HCT116 (cell line): ENCODE measurements at regions not wholly inside any gene's neighbourhood (a gene's known extent, or its start where the extent isn't known, plus 50 kb on each side); places are given as distances from the start of the nearest gene placed in this dataset.

ENCODE experiments used
- ATAC-seq: fragments of 200-7000 bp; cut with Tn5 transposase; 2 replicates; pipeline ENCODE4 v1.9.1; 2020; ENCODE audit warnings: mild to moderate bottlenecking, moderate library complexity
- BruUV-seq: library from RNA; stranded (reverse); fragments of 400-500 nt; replicated peaks from 2 replicates; lab custom pipeline; 2021; lab: Mats Ljungman, UMichigan
- CTCF ChIA-PET: fragments of 300-600 bp; sonication (Branson Sonifier 250); formaldehyde crosslinking; loops from one replicate; lab custom pipeline; 2021; ENCODE audit warnings: antibody characterized with exemption; lab: Charles Lee
- POLR2A ChIA-PET: fragments of 300-600, 350-600 bp; sonication (Branson Sonifier 250); formaldehyde crosslinking; loops from one replicate; lab custom pipeline; 2021; ENCODE audit warnings: antibody characterized with exemption; lab: Charles Lee
- RAD21 ChIA-PET, 2 experiments: fragments of 300-600 bp; sonication (Branson Sonifier 250); formaldehyde crosslinking; loops; one replicate each; lab custom pipeline; 2023; ENCODE audit warnings: low total read pairs in 2 of 2; ENCODE audit not compliant: uncharacterized antibody in 2 of 2, unreplicated experiment in 2 of 2, low non-redundant PET in 1 of 2; lab: Charles Lee
- DNase-seq: peaks from one replicate; pipeline ENCODE4 v3.0.0-alpha.2; 2010; ENCODE audit warnings: low read depth, low spot score
- H2AFZ ChIP-seq: fragments of 200-600 bp; shearing (Covaris generic), sonication (generic); 2 replicates; pipeline ENCODE4 v1.6.1; 2017; ENCODE audit warnings: low read depth, mixed run types, mixed read lengths, antibody characterized with exemption, low read length; ENCODE audit not compliant: poor library complexity, severe bottlenecking
- H3K27ac ChIP-seq: 2 replicates; pipeline ENCODE4 v1.5.1; 2012; ENCODE audit warnings: low read depth, low read length
- H3K27me3 ChIP-seq: fragments of 200-600 bp; sonication (generic); 2 replicates; pipeline ENCODE4 v1.6.1; 2016; ENCODE audit warnings: mixed run types, low read length, mixed read lengths; ENCODE audit not compliant: insufficient read depth
- H3K36me3 ChIP-seq, 2 experiments: fragments of 200-500 bp in 1 of 2; fragments of 200-600 bp in 1 of 2; sonication (Bioruptor generic) in 1 of 2; sonication (generic) in 1 of 2; 2 replicates each; pipeline versions ENCODE4 v1.5.1 to v1.6.1; 2014 to 2016; ENCODE audit warnings: low read length in 2 of 2, inconsistent platforms in 1 of 2, mixed read lengths in 1 of 2, mixed run types in 1 of 2; ENCODE audit not compliant: insufficient read depth in 2 of 2, control insufficient read depth in 1 of 2
- H3K4me1 ChIP-seq, 2 experiments: fragments of 200-600 bp in 1 of 2; sonication (generic) in 1 of 2; 2 replicates each; pipeline versions ENCODE4 v1.5.1 to v1.6.1; 2012 to 2017; ENCODE audit warnings: low read length in 2 of 2, inconsistent platforms in 1 of 2, mild to moderate bottlenecking in 1 of 2, mixed read lengths in 1 of 2, mixed run types in 1 of 2, moderate library complexity in 1 of 2; ENCODE audit not compliant: insufficient read depth in 2 of 2, control insufficient read depth in 1 of 2
- H3K4me2 ChIP-seq: fragments of 200-600 bp; sonication (generic); 2 replicates; pipeline ENCODE4 v1.6.1; 2017; ENCODE audit warnings: mixed run types, low read length, mixed read lengths
- H3K4me3 ChIP-seq, 2 experiments: fragments of 200-600 bp in 1 of 2; sonication (generic) in 1 of 2; replicated peaks in 1 of 2; 2 replicates each; pipeline ENCODE4 v1.5.1; 2011 to 2016; ENCODE audit warnings: low read length in 2 of 2, control low read depth in 1 of 2, low read depth in 1 of 2, mild to moderate bottlenecking in 1 of 2, mixed read lengths in 1 of 2, mixed run types in 1 of 2
- H3K79me2 ChIP-seq: fragments of 200-600 bp; sonication (generic); 2 replicates; pipeline ENCODE4 v1.6.1; 2017; ENCODE audit warnings: mild to moderate bottlenecking, mixed run types, low read length, moderate library complexity, mixed read lengths; ENCODE audit not compliant: insufficient read depth
- H3K9ac ChIP-seq: fragments of 200-600 bp; sonication (generic); 2 replicates; pipeline ENCODE4 v1.6.1; 2016; ENCODE audit warnings: low read length, mixed read lengths
- H3K9me2 ChIP-seq: fragments of 200-600 bp; sonication (generic), shearing (Covaris generic); 2 replicates; pipeline ENCODE4 v1.6.1; 2017; ENCODE audit warnings: mixed run types, mild to moderate bottlenecking, moderate library complexity; ENCODE audit not compliant: insufficient read depth
- H3K9me3 ChIP-seq, 2 experiments: fragments of 200-500 bp in 1 of 2; fragments of 200-600 bp in 1 of 2; sonication (Bioruptor generic) in 1 of 2; sonication (generic) in 1 of 2; 2 replicates each; pipeline ENCODE4 v1.6.1; 2014 to 2017; ENCODE audit warnings: low read length in 2 of 2, mixed read lengths in 2 of 2, inconsistent platforms in 1 of 2, low read depth in 1 of 2, mild to moderate bottlenecking in 1 of 2, mixed run types in 1 of 2, moderate library complexity in 1 of 2; ENCODE audit not compliant: control insufficient read depth in 1 of 2, insufficient read depth in 1 of 2
- H4K20me1 ChIP-seq: fragments of 200-600 bp; sonication (generic), shearing (Covaris generic); 2 replicates; pipeline ENCODE4 v1.6.1; 2017; ENCODE audit warnings: mixed run types, mild to moderate bottlenecking, moderate library complexity; ENCODE audit not compliant: insufficient read depth
- ATF3 ChIP-seq: IDR thresholded peaks from 2 replicates; pipeline ENCODE4 v1.6.1; 2012
- CEBPB ChIP-seq: IDR thresholded peaks from 2 replicates; pipeline ENCODE4 v1.6.1; 2012; ENCODE audit warnings: low read depth
- EGR1 ChIP-seq: IDR thresholded peaks from 2 replicates; pipeline ENCODE4 v1.6.1; 2012; ENCODE audit warnings: low read depth
- ELF1 ChIP-seq: IDR thresholded peaks from 2 replicates; pipeline ENCODE4 v1.6.1; 2012; ENCODE audit warnings: low read depth, borderline replicate concordance
- EZH2 ChIP-seq: fragments of 200-600 bp; sonication (generic); IDR thresholded peaks from 2 replicates; pipeline ENCODE4 v1.6.1; 2017; ENCODE audit warnings: antibody characterized with exemption, mixed run types
- JUND ChIP-seq: IDR thresholded peaks from 2 replicates; pipeline ENCODE4 v1.6.1; 2012
- POLR2A ChIP-seq: IDR thresholded peaks from 2 replicates; pipeline ENCODE4 v1.7.0; 2011; ENCODE audit warnings: borderline replicate concordance; ENCODE audit not compliant: insufficient read depth, insufficient read length; ENCODE audit errors: extremely low read depth
- POLR2AphosphoS5 ChIP-seq: IDR thresholded peaks from 2 replicates; pipeline ENCODE4 v1.6.1; 2011; ENCODE audit warnings: mild to moderate bottlenecking, low read depth, low read length, moderate library complexity
- RAD21 ChIP-seq: IDR thresholded peaks from 2 replicates; pipeline ENCODE4 v1.6.1; 2012; ENCODE audit warnings: low read depth, mild to moderate bottlenecking
- SIN3A ChIP-seq: IDR thresholded peaks from 2 replicates; pipeline ENCODE4 v1.6.1; 2012; ENCODE audit warnings: low read depth
- SP1 ChIP-seq: IDR thresholded peaks from 2 replicates; pipeline ENCODE4 v1.6.1; 2012; ENCODE audit warnings: low read depth
- SRF ChIP-seq: IDR thresholded peaks from 2 replicates; pipeline ENCODE4 v1.6.1; 2012; ENCODE audit warnings: low read depth
- YY1 ChIP-seq: IDR thresholded peaks from 2 replicates; pipeline ENCODE4 v1.6.1; 2011; ENCODE audit warnings: low read length, low read depth, moderate library complexity, mild to moderate bottlenecking; ENCODE audit not compliant: insufficient replicate concordance; ENCODE audit errors: extremely low read depth
- ZBTB33 ChIP-seq: IDR thresholded peaks from 2 replicates; pipeline ENCODE4 v1.6.1; 2011; ENCODE audit warnings: mild to moderate bottlenecking, low read length, moderate library complexity; ENCODE audit not compliant: insufficient replicate concordance; ENCODE audit errors: extremely low read depth
- ZNF274 ChIP-seq: fragments of 200-500 bp; sonication (Bioruptor generic); IDR thresholded peaks from 2 replicates; pipeline ENCODE4 v1.6.1; 2014; ENCODE audit warnings: mild to moderate bottlenecking, low read depth, low read length, inconsistent platforms
- intact Hi-C: fragments of 100-400 bp; cut with micrococcal nuclease; formaldehyde crosslinking; loops from 2 replicates; pipeline ENCODE4 v1.10.0; 2022

- Histone ChIP-seq H3K9me2 (no peaks in the 10 kb centered on the region), H3K9ac (no peak overlapping the region), H3K36me3 (no peaks in the 10 kb centered on the region), H3K79me2 (no peaks in the 10 kb centered on the region), H3K4me2 (no peak overlapping the region), H3K9me3 (no peaks in the 10 kb centered on the region), H3K27ac (no peak overlapping the region), H3K4me1 (no peaks in the 10 kb centered on the region), H2AFZ (no peak overlapping the region), H3K4me3 (no peak overlapping the region), H4K20me1 (no peaks in the 10 kb centered on the region), H3K27me3 (no peaks in the 10 kb centered on the region)
- ChIA-PET POLR2A (no interaction called here), RAD21 (no interaction called here), CTCF (interaction anchor here (1.0 kb wide), 1 partner anchor 535 kb away, joined by 3 read pairs; no protein-coding TSS in a partner anchor)
- no TSS peak for BruUV-seq
- TF ChIP-seq ELF1, result no peak
- no peak for TF ChIP-seq YY1
- no peak for TF ChIP-seq JUND
- ATAC-seq, result no peak
- DNase-seq, result no peak
- intact Hi-C loops, result no loop called here
Measured at GRCh38 chr6:139904568-139904967, 530.1 kb upstream of the CITED2 start.

- Histone ChIP-seq H3K4me3 (no peak overlapping the region), H3K27ac (no peak overlapping the region), H4K20me1 (no peaks in the 10 kb centered on the region), H3K4me2 (no peak overlapping the region), H3K9me3 (no peaks in the 10 kb centered on the region), H3K36me3 (no peaks in the 10 kb centered on the region), H3K9ac (no peak overlapping the region), H3K79me2 (no peaks in the 10 kb centered on the region), H3K27me3 (no peaks in the 10 kb centered on the region), H3K9me2 (no peaks in the 10 kb centered on the region), H3K4me1 (no peaks in the 10 kb centered on the region), H2AFZ (no peak overlapping the region)
- ChIA-PET POLR2A (no interaction called here), RAD21 (no interaction called here), CTCF (interaction anchor here (1.0 kb wide), 1 partner anchor 535 kb away, joined by 3 read pairs; no protein-coding TSS in a partner anchor)
- intact Hi-C loops, result no loop called here
- ATAC-seq (no peak), DNase-seq (no peak)
- no peak for TF ChIP-seq CEBPB
- no peak for TF ChIP-seq ZNF274
- TF ChIP-seq ATF3, result no peak
- no peak for TF ChIP-seq RAD21
- TF ChIP-seq SIN3A, result no peak
- no peak for TF ChIP-seq SP1
- TF ChIP-seq POLR2AphosphoS5, result no peak
- TF ChIP-seq SRF, result no peak
- no peak for TF ChIP-seq ZBTB33
- no peak for TF ChIP-seq EZH2
- TF ChIP-seq EGR1, result no peak
- no peak for TF ChIP-seq POLR2A
- BruUV-seq, result no TSS peak
Measured at GRCh38 chr6:139904158-139904533, 529.7 kb upstream of the CITED2 start.
